Lung (tissue), 12 donors: ENCODE measurements at regions not wholly inside any gene's neighbourhood (a gene's known extent, or its start where the extent isn't known, plus 50 kb on each side); places are given as distances from the start of the nearest gene placed in this dataset. TPM values are rescaled to one million over a fixed set of nuclear protein-coding genes. Genes with fewer than 3 reads are reported as not detected.

Experiments
- ATAC-seq: fragments of 200-7000 bp; cut with Tn5 transposase; one replicate; pipeline ENCODE4 v1.9.1; 2020; ENCODE audit warnings: moderate number of reproducible peaks; ENCODE audit not compliant: insufficient read depth, low FRiP score
- DNase-seq, 3 donors: peaks; one replicate each; pipeline ENCODE4 v3.0.0-alpha.2; 2013 to 2017
- H3K27ac ChIP-seq, 2 donors: one replicate each; pipeline ENCODE4 v1.5.1; 2013; ENCODE audit warnings: mild to moderate bottlenecking in 2 of 2, moderate library complexity in 2 of 2, control low read depth in 1 of 2, inconsistent platforms in 1 of 2, low read depth in 1 of 2, low read length in 1 of 2
- H3K27me3 ChIP-seq, 3 donors: one replicate each; pipeline ENCODE4 v1.5.1; 2013; ENCODE audit warnings: low read length in 2 of 3; ENCODE audit not compliant: control insufficient read depth in 3 of 3, insufficient read depth in 3 of 3
- H3K36me3 ChIP-seq, 4 donors: one replicate each; pipeline ENCODE4 v1.5.1; 2013; ENCODE audit warnings: low read length in 4 of 4, mild to moderate bottlenecking in 1 of 4, moderate library complexity in 1 of 4; ENCODE audit not compliant: control insufficient read depth in 4 of 4, insufficient read depth in 4 of 4
- H3K4me1 ChIP-seq, 5 donors: one replicate each; pipeline ENCODE4 v1.5.1; 2013; ENCODE audit warnings: low read length in 5 of 5, mild to moderate bottlenecking in 2 of 5, moderate library complexity in 1 of 5; ENCODE audit not compliant: control insufficient read depth in 5 of 5, insufficient read depth in 5 of 5
- H3K4me3 ChIP-seq: one replicate; pipeline ENCODE4 v1.5.1; 2013; ENCODE audit warnings: mild to moderate bottlenecking, control low read depth, moderate library complexity
- H3K9ac ChIP-seq, 2 donors: one replicate each; pipeline ENCODE4 v1.5.1; 2013; ENCODE audit warnings: low read length in 2 of 2, control low read depth in 1 of 2; ENCODE audit not compliant: insufficient read depth in 1 of 2
- H3K9me3 ChIP-seq, 4 donors: one replicate each; pipeline ENCODE4 v1.5.1; 2013; ENCODE audit warnings: low read length in 3 of 4, mild to moderate bottlenecking in 1 of 4, moderate library complexity in 1 of 4; ENCODE audit not compliant: control insufficient read depth in 4 of 4, insufficient read depth in 3 of 4
- CTCF ChIP-seq: IDR thresholded peaks from 2 replicates; pipeline ENCODE4 v1.5.1; 2012; ENCODE audit warnings: mild to moderate bottlenecking; ENCODE audit errors: control extremely low read depth, extremely low read depth
- WGBS, 2 donors: extraction: QIAGEN DNeasy Blood & Tissue Kit; methylation state at CpG; one replicate each; pipeline ENCODE4 v1.1.7; 2013; 5-methylcytosine and 5-hydroxymethylcytosine counted together
- small RNA-seq: library from RNA; depleted of rRNA; stranded (forward); fragments of <200 nt; gene quantifications from one replicate; pipeline ENCODE3, GENCODE V24; 2014; ENCODE audit warnings: low replicate concordance
- donor health status: control.
- donor health status: control.
- donor health status: Bipolar disorder and iron deficiency.
- donor health status: healthy.
- donor health status: DM: yes; HTN: yes; CAD: no.

GRCh38 chr2:209368406-209368805 lies 55.4 kb upstream of the MAP2 start:
- DNase-seq: peak in 1 of 3 donors; percentile 18
- Histone ChIP-seq H3K27me3 (no peaks in the 10 kb centered on the region), H3K27ac (no peak overlapping the region), H3K4me1 (peaks cover 0 to 2% (median 0%) of the 10 kb centered on the region in 5 donors), H3K36me3 (no peaks in the 10 kb centered on the region), H3K4me3 (no peak overlapping the region), H3K9ac (no peak overlapping the region), H3K9me3 (no peaks in the 10 kb centered on the region)
- WGBS, 2 donors: 31 to 44% methylated on average over 2 of the region's 2 CpGs
- TF ChIP-seq CTCF: no peak
- ATAC-seq: no peak

GRCh38 chr2:209368914-209369313 lies 54.9 kb upstream of the MAP2 start:
- H3K9ac ChIP-seq: no peak overlapping the region
- H3K9me3 ChIP-seq: no peaks in the 10 kb centered on the region
- no peak overlapping the region for H3K4me3 ChIP-seq
- WGBS, 2 donors: 24 to 37% methylated on average over 5 of the region's 5 CpGs
- ATAC-seq: peak; percentile 79
- no peaks in the 10 kb centered on the region for H3K27me3 ChIP-seq
- no peaks in the 10 kb centered on the region for H3K36me3 ChIP-seq
- H3K4me1 ChIP-seq: peaks cover 0 to 2% (median 0%) of the 10 kb centered on the region in 5 donors
- DNase-seq: peak; percentile 35 to 83 (median 37)
- no peak for TF ChIP-seq CTCF
- no peak overlapping the region for H3K27ac ChIP-seq

- H3K27me3 ChIP-seq: no peaks in the 10 kb centered on the region
- no peak overlapping the region for H3K4me3 ChIP-seq
- DNase-seq (no peak), ATAC-seq (no peak)
- H3K9me3 ChIP-seq: no peaks in the 10 kb centered on the region
- H3K27ac ChIP-seq: no peak overlapping the region
- H3K4me1 ChIP-seq: peaks cover 0 to 2% (median 0%) of the 10 kb centered on the region in 5 donors
- no peak overlapping the region for H3K9ac ChIP-seq
- no peaks in the 10 kb centered on the region for H3K36me3 ChIP-seq
- TF ChIP-seq CTCF: no peak
Observed at GRCh38 chr2:209369656-209370055, 54.2 kb upstream of the MAP2 start.

GRCh38 chr2:209371407-209371806 lies 52.4 kb upstream of the MAP2 start:
- ATAC-seq (no peak), DNase-seq (no peak)
- WGBS, 2 donors: 79 to 87% methylated on average over 2 of the region's 2 CpGs
- H3K9ac ChIP-seq: no peak overlapping the region
- H3K27ac ChIP-seq: no peak overlapping the region
- H3K36me3 ChIP-seq: no peaks in the 10 kb centered on the region
- H3K9me3 ChIP-seq: peaks cover 0 to 7% (median 0%) of the 10 kb centered on the region in 4 donors
- H3K4me1 ChIP-seq: peaks cover 0 to 2% (median 0%) of the 10 kb centered on the region in 5 donors
- H3K27me3 ChIP-seq: no peaks in the 10 kb centered on the region
- TF ChIP-seq CTCF: no peak
- no peak overlapping the region for H3K4me3 ChIP-seq

Small RNA genes lying in the stretch of these regions (small RNA-seq; reads per million reads assigned to genes)
- not detected for gene RNA5SP117
